KBM-7 (cell line): ENCODE measurements at regions not wholly inside any gene's neighbourhood (a gene's known extent, or its start where the extent isn't known, plus 50 kb on each side); places are given as distances from the start of the nearest gene placed in this dataset.

Source experiments
- DNase-seq: peaks from one replicate; pipeline ENCODE4 v3.0.0-alpha.2; 2015
- in situ Hi-C: fragments of 300-500 bp; cut with MboI; formaldehyde crosslinking; loops from 2 replicates; pipeline ENCODE4 v1.14.3; 2020; ENCODE audit warnings: low sequenced_read_pairs, low pct_unique_long_range_greater_than_20kb, mixed read lengths

DNA sequence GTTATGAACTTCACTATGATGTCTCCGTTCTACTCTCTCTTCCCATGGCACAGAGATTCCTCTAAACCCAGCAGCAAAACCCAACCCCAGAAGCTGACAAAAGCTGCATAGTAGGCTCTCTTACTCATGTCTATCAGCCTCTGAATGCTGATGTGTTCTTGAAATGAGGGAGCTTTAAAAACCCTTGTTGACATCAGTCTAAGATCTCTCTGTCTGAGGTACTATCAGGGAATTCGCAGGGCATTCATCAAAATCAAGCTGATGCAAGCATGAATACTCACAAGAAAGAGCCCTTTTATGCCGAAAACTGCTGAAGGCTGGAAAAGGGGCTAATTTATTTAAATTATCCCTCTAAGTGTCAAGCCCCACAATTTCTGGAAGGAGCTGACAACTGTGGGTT lies 710.6 kb upstream of the FANCL start:
- in situ Hi-C loops, result no loop called here
- DNase-seq, result no peak

DNA sequence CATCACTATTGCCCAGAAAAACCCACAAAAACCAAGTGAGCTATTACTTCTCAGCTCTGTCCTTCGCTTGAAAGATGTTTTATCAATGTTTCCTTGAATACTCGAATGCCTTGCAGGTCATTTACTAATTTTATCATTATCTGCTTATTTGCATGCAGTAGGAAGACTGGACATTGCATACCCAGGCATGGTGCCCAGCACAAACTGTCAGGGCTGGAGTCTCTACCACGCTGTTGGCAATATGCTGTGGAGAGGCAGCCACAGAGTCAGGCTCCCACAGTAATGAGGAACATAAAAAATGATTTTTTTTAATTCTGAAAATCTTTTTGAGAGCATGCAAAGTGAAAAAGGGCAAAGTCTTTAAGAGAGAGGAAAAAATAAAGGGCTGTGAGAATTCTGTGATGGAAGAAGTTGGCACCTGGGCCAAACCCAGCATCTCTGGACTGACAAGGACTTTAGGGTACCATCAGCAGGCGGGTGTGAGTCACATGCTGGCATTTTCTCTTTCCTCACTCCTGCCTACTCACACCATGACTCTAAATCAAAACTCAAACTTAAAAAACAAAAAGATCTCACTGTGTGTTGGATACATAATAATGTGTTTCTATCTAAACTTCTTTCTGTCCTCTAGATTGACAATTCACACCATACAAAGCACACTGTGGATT lies 709.8 kb upstream of the FANCL start:
- no peak for DNase-seq
- in situ Hi-C loops, result no loop called here

DNA sequence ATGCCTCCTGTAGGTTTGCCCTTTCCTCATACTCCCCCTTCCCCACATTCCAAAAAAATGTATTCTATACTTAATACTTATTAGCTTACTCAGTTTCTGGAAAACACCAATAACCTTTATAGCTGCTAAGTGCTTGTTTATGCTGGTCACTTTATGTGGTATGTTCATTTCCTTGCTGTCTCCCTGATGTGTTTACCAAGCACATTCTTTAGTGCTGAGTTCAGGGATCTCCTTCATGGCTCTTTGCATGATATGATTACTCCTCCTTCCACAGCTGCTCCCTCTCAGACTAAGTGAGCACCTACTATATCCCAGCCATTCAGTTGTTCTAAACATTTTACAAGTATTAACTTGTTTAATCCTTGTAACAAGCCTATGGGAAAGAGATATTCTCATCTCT lies 698.3 kb upstream of the FANCL start:
- no peak for DNase-seq
- in situ Hi-C loops, result no loop called here

DNA sequence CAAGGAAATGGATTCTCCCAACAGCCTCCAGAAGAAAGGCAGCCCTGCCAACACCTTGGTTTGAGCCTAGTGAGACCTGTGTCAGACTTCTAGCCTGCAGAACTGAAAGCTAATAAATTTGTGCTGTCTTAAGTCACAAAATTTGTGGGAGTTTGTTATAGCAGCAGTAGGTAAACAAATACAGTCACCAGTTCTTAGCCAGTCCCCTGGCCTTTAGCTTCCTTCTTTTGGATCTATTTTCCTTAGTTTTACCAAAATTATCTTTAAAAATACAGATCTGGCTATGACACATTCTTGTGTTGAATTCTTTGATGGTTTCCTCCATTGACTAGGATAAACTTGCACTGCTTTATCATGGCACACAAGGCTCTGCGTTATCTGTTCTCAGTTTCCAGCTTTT lies 697.9 kb upstream of the FANCL start:
- in situ Hi-C loops, result no loop called here

DNA sequence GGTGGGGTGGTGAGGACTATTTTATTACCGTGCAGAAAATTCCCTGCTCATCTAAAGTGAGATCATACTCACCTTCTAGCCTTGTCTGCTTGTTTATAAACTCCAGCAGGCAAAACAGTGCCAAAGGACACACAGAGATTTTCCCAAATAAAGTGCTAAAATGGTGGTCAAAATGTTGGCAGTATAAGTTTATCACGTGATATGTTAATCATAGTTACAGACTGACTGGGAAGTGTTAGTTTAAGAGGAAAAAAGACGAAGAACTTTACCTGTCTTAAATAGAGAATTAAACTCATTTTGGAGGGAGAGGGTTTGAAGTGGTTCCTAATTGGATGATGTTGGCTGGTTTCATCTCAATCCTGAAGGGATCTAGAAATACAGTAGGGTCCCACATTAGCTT lies 691.7 kb upstream of the FANCL start:
- in situ Hi-C loops, result no loop called here
- no peak for DNase-seq

More for the DNA sequence above, 697.9 kb upstream of the FANCL start:
- DNase-seq, result no peak

DNA sequence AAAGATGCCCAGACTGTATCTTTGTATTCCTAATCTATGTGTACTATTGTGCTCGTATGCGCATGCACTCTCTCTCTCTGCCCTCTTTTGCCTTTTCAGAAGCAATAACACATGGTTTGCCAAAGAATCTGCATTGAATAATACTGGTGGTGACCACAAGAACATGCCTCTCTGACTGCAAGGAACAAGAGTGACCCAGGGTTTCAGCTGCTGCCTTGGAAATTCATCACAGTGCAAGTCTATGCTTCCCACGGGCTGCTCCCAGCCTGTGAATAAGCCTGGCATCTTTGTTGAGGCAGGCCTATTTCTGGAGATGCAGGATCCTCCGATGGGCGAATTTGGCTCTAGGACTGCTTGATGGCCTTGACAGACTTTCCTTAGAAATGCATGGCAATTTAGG lies 689.4 kb upstream of the FANCL start:
- in situ Hi-C loops, result no loop called here
- no peak for DNase-seq

DNA sequence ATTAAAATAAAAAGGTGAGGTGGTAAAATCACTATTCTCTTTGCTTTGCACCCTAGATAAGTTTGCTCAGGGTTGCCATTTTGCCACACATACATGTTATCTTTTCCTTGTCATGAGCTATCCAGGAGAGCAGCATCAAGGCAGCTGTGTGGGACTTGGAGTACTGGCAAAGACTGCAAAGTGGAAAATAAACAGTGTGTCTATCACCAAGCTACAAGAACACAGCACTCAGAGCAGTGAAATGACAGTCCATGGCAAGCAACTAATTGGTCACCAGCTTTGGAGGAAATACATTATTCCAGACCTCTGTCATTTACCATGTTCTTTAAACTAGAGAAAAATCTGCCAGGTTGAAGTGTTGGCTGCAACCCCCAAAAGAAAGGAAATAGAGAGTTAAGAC lies 687.8 kb upstream of the FANCL start:
- in situ Hi-C loops, result no loop called here
- no peak for DNase-seq

DNA sequence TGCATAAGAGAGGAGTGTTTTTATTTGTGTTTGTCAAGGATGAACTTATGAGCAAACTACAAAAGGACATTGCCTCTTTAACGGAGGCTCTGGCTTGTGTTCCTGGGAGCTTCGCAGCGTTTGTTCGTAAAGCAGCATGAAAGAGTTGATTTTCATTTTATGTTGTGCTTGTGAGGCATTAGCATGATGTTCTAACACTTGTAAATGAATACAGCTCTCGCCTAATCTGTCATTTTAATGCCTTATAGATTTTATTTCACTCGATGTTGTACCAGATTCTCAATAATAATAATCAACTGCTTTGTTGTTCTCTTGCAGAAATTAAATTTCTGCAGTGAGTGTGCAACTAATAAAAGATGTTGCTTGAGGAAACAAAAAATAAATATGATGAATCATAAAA lies 687.3 kb upstream of the FANCL start:
- no peak for DNase-seq
- in situ Hi-C loops, result no loop called here

DNA sequence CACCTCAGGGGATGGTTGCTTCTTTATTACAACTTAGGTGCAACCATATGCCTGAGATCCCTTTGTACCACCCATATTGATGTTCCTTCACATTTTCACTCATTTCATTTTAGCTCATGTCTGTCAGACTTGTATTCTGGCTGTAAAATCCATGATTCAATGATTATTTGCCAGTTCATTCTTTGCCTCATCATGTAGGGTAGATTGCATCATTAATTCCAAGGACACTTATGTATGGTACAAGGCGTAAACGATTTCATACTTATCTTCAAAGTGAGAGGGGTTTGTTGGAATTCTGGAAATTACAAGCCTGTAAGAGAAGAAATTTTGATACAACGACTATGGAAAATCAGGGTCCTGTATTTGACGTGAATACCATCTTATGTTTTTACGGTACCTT lies 685.0 kb upstream of the FANCL start:
- DNase-seq, result no peak
- in situ Hi-C loops, result no loop called here

DNA sequence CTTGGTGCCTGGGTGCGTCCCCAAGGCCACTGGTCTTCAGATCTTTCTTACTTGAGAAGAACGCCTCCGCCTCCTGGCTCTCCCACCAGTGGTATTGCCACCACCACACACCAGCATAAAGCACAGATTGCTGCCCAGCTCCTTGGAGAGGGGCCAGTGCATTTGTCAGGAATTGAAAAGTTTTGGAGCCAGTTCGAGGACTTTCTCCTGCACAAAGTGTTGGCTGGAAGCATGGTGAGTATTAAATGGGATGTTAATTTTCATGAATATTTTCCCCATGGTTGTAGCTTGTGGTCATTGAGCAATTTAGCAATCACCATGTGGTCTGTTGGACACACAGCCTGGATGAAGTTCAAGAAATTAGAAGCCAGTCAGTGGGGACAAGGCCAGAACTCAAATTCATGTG lies 684.6 kb upstream of the FANCL start:
- no peak for DNase-seq
- in situ Hi-C loops, result no loop called here

DNA sequence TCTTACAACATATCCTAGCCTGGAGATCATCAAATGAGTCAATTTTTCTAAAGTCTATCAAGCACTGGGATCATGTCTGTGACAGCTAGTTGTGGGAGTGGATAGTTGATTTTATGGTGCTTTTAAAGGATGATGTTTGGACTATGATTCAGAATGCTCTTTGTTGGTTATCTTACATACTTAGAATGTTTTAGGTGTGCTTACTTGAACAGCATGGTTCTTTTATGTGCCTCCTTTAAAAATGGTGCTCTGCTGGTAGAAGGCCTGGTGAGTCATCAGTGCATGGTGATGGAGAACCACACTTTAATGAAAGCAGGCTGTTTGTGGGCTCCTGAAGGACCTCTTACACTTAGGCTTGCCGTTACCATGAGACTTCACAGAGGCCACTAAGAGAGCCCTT lies 682.7 kb upstream of the FANCL start:
- DNase-seq, result no peak
- in situ Hi-C loops, result no loop called here

DNA sequence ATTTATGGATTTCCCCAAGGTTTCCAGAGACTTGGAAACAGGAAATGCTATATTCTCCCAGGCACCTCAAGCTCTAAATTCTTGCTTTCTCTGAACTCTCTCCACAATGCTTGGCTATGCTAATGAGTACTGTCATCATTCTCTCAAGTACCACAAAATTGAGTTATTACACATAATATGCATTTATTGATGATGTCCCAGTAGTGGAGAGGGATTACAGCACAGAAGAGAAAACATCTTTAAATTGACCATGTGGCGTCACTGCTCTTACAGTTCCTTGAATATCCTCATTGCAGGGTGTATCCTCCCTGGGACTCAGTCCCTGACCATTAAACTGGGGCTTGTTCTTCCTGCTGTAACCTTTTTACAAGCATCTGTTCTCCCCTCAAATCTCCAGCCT lies 681.1 kb upstream of the FANCL start:
- in situ Hi-C loops, result no loop called here
- DNase-seq, result no peak

DNA sequence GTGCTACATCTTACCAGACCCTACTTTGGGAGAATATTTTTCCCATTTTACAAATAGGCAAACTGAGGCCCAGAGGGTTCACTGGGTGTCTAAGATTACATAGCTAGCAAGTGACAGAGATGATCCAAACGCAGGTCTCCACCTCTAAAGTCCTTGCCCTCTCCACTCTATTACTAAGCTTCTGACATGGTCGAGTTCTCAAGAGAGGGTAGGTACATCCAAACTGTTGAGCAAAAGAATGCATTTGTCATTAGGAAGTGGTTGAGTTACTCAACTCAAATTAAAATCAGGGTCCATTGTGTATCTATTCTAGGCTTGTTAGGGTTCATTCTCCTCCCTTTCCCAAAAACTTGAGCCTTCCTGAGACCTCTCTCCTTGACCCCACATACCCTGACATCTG lies 680.6 kb upstream of the FANCL start:
- DNase-seq, result no peak
- in situ Hi-C loops, result no loop called here

DNA sequence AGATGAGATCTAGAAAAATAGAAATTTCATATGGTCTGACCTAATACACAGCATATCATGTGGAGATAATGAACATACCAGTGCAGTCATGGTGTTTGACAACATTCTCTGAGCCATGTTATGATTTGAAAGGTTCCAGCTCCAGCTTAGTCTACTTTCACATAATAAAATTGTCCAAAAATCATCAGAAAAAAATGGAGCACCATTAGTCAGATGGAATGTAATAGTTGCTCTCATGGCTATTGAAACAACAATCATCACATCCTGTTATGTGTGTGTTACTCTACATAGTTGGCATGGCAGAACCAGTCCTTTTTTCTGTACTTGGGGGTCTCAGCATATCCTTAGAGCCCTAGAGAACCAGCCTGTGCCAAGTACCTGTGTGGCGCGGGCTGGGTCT lies 678.9 kb upstream of the FANCL start:
- in situ Hi-C loops, result no loop called here
- no peak for DNase-seq

DNA sequence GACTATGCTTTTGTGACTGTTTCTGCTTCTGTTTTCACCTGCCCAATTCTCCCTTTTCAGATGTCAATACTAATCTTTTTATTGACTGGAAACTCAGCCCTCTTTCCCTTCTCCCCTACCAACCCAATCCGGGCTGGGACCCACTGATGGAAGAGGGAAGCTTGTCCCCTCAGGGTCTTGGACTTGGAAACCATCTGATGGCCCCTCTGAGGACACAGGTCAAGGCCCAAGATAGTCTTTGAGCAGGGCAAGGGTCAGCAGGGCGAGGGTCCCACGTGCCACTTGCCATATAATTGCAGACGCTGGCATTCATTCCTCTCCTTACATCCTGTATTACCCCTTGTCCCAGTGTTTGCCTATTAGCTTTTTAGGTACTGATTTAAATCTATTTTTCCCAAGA lies 678.2 kb upstream of the FANCL start:
- in situ Hi-C loops, result no loop called here

DNA sequence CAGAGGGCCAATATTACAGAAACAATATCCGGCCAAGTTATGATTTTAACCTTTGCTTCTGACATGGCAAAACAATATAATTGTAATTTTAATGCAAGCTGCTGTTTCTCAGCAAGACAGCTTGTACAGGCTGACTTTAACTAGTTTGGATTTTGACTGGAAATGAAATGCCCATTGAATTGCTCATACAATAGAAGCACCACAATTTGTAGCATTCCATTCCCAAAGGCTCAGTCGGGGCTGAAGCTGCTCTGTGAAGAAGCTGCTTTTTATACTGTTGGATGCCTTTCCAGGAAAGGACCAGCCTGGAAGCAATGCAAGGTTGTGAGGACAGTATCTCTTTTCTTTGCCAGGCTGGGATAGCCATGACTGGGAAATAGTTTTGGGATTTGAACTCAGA lies 677.0 kb upstream of the FANCL start:
- no peak for DNase-seq
- in situ Hi-C loops, result no loop called here

More for the DNA sequence above, 678.2 kb upstream of the FANCL start:
- DNase-seq, result no peak

DNA sequence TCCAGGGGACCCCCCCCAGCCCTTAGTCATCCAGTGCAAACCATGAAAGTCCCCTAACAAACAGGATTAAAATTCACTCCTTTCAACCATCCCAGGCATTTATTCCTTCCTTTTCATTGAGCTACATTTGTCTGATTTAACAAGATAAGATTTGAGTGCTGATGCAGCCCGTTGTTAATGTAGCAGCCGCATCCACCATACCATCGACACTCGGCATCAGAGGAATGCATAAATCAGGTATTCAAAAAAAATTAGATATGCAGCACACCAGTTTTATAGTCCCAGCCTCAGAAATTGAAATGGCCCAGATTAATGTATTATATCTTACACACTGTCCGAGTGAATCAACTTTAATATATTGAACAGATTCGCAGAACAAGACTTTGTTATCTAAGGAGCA lies 676.5 kb upstream of the FANCL start:
- in situ Hi-C loops, result no loop called here
- no peak for DNase-seq

DNA sequence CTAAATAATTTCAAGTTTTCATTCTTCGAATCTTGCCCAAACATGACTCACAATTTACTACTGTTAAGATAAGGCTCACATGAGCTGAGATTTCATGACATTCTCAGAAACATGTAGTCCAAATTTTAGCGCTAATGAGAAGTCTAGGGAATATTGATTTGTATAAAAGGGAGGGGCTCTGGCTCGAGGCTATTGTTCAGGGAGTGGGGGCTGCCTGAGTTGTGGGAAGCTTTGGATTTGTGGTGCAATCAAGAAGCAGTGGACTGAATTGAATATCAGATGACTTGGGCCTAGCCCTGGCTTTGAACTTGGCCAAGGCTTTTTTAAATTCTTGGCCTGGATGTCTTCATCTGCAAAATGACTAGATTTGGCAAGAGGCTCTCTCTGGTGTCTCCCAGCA lies 674.9 kb upstream of the FANCL start:
- no peak for DNase-seq
- in situ Hi-C loops, result no loop called here

DNA sequence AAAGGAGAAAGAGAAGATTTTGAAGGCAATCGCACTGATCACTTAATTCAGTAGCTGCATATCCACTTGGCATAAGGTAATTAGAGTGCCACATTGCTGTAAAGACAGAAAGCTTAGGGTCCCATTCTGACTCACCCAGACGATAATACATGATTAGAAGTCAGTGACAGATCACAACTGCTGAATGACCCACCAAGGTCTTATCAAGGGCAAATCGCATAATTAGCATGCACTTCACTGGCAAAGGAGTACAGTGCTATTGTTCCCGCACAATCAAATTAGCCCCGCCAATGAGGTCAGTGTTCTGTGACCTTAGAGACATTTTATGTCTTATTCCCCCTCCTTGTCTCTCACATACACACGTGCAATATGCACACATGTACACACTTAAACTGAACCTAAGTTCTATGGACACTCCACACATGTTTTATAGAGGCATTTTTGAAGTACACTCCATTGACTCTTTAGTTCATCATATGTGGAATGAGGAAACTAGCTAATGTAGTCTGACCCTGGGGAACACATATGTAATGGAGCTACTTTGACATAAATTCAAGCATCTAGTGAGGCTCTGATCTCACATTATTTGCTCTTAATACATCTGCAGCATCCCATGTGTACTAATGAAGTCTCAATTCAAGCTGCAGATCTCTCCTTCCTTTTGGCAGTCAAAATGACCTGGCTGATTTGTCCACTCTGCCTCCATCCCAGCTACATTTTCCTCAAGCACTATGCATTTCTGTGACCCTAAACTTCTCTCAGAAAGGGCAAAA lies 673.8 kb upstream of the FANCL start:
- in situ Hi-C loops, result no loop called here
- no peak for DNase-seq

DNA sequence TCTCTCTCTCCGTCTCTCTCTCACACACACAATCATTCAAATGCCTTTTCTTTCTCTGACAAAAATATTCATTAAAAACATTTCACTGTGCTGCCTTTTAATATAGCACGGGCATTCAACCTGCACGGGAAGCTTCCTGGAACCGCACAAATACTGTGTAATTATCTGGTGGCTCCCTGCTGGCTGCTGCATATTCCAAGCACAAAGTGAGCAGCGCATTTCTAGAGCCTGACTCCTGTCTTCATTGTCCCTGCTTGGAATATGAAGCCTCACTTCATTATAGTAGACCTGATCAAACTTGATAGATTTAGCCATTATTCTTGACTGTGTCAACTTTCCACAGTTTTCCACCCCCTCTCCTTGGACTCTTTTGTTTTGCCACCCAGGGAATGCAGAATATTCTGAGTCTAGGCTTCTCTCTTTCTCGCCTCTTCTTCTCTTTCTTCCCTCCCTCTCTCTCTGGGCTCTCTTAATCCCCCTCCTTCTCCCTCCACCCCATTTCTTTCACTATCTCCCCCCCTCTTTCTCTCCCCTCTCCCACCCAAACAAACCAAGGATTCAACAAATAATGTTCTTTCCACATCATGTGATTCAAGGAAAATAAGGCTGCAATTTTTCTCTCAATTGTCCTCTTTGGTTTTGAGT lies 672.1 kb upstream of the FANCL start:
- in situ Hi-C loops, result no loop called here
- DNase-seq, result no peak

DNA sequence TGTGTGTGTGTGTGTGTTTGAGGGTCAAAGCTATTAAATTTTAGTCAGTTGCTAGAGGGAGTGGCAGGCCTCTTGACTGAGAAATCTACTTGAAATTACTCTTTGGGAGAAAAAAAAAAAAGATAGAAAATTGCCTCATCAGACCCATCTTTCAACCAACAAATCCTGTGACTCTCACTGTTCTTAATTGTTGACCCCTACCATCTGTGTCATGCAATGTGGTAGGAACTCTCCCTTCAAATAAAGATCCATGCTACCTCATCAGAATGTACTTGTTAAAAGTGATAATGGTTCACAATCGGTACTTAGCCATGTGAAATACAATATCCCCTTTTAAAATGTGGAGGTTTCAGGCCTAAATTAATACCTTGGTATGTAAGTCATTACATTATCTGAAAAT lies 670.8 kb upstream of the FANCL start:
- in situ Hi-C loops, result no loop called here
- DNase-seq, result no peak
